ENCODE measurements at regions not wholly inside any gene's neighbourhood (a gene's known extent, or its start where the extent isn't known, plus 50 kb on each side); places are given as distances from the start of the nearest gene placed in this dataset.

DNA sequence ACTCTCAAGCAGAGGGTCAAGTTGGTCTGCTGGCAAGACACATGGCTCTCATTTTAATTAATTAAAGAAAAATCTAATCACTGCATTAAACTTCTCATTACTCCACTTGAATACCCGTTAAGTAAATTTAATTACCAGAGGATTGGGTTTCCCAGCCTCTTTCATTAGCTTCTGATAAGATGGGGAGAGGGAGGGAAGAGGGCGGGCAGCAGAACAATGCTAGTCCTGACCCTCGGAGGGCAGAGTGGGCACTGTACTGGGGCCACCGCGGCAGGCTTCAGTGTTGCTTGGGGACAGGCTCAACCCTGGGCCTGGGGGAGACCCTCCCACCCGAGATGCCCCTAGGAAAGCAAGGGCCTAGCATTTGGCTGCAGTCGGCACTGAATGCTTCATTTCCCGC is 55.6 kb upstream of the LINGO1 start:
- TF ChIP-seq, protein P1, sequence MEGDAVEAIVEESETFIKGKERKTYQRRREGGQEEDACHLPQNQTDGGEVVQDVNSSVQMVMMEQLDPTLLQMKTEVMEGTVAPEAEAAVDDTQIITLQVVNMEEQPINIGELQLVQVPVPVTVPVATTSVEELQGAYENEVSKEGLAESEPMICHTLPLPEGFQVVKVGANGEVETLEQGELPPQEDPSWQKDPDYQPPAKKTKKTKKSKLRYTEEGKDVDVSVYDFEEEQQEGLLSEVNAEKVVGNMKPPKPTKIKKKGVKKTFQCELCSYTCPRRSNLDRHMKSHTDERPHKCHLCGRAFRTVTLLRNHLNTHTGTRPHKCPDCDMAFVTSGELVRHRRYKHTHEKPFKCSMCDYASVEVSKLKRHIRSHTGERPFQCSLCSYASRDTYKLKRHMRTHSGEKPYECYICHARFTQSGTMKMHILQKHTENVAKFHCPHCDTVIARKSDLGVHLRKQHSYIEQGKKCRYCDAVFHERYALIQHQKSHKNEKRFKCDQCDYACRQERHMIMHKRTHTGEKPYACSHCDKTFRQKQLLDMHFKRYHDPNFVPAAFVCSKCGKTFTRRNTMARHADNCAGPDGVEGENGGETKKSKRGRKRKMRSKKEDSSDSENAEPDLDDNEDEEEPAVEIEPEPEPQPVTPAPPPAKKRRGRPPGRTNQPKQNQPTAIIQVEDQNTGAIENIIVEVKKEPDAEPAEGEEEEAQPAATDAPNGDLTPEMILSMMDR (IDR thresholded peaks at IDR 0.05) = no peak
- no peak for TF ChIP-seq TCF7L2 (IDR thresholded peaks at IDR 0.05; ENCODE audit: low read depth, low read length)

Measured in Panc1 (cell line).